ENCODE measurements at regions not wholly inside any gene's neighbourhood (a gene's known extent, or its start where the extent isn't known, plus 50 kb on each side); places are given as distances from the start of the nearest gene placed in this dataset.

DNA sequence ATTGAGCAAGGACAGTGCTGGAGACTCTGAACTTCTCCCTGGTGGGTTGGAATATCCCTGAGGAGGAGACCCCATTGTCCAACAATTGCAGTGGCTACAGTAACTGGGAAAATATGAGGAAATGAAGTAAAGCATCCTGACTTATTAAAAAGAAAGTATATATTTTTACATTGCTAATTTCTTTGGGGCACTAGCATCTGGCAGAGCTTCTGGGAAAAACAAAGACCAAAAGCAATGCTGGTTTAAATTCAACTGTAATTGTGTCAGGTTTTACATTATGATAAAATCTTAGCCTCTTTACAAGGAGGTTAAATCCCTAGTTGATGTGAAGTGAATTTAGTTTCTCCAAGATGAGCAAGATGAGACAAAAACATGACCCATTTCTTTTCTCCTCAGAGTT lies 454.0 kb upstream of the RBMS3 start:
- H3K36me3 ChIP-seq (ENCODE audit: insufficient read depth, low read length): no peaks in the 10 kb centered on the region
- BruUV-seq (replicated peaks): no TSS peak
- intact Hi-C loops (cut with micrococcal nuclease; ENCODE audit: unreplicated experiment): no loop called here
- no peaks in the 10 kb centered on the region for H3K4me1 ChIP-seq (ENCODE audit: insufficient read depth, low read length, poor library complexity, severe bottlenecking)
- H3K4me3 ChIP-seq (ENCODE audit: low read depth, low read length, poor library complexity, severe bottlenecking): no peak overlapping the region
- no peak overlapping the region for H3K27ac ChIP-seq (ENCODE audit: low read depth, low read length, poor library complexity, severe bottlenecking)
- H3K9me2 ChIP-seq (ENCODE audit: insufficient read depth, low read length): no peaks in the 10 kb centered on the region
- H3K79me2 ChIP-seq (ENCODE audit: insufficient read depth, low read depth, low read length): no peaks in the 10 kb centered on the region
- no peaks in the 10 kb centered on the region for H4K20me1 ChIP-seq (ENCODE audit: insufficient read depth, low read length)
- no peak for TF ChIP-seq EZH2phosphoT487 (IDR thresholded peaks at IDR 0.05; ENCODE audit: borderline replicate concordance, low read depth, low read length)
- TF ChIP-seq, protein P1, sequence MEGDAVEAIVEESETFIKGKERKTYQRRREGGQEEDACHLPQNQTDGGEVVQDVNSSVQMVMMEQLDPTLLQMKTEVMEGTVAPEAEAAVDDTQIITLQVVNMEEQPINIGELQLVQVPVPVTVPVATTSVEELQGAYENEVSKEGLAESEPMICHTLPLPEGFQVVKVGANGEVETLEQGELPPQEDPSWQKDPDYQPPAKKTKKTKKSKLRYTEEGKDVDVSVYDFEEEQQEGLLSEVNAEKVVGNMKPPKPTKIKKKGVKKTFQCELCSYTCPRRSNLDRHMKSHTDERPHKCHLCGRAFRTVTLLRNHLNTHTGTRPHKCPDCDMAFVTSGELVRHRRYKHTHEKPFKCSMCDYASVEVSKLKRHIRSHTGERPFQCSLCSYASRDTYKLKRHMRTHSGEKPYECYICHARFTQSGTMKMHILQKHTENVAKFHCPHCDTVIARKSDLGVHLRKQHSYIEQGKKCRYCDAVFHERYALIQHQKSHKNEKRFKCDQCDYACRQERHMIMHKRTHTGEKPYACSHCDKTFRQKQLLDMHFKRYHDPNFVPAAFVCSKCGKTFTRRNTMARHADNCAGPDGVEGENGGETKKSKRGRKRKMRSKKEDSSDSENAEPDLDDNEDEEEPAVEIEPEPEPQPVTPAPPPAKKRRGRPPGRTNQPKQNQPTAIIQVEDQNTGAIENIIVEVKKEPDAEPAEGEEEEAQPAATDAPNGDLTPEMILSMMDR (conservative IDR thresholded peaks at IDR 0.05; ENCODE audit: low read length): no peak
- CTCF ChIA-PET (ENCODE audit: unreplicated experiment): no interaction called here
- H3K4me2 ChIP-seq (ENCODE audit: low read length): no peak overlapping the region
- POLR2A ChIA-PET: no interaction called here
- no peaks in the 10 kb centered on the region for H3K9me3 ChIP-seq (ENCODE audit: low read length)
- H2AFZ ChIP-seq (ENCODE audit: low read length): no peak overlapping the region
- no peak for DNase-seq (ENCODE audit: low spot score)

DNA sequence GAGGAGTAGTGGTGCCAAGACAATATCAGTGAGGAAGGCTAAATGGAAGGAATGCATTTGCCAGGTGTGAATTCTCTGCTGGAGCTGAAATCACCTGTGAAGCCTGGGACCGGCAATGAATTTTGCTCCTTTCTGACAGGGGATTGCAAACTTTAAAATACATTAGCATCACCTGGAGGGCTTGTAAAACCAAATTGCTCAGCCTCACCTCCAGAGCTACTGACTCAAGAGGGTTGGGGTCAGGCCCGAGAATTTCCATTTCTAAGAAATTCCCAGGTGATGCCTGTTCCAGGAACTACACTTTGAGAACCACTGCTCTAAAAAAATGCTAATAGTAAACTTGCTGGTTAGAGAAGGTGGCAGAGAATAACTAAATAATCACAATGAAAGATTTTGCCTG lies 445.6 kb upstream of the RBMS3 start:
- Histone ChIP-seq H3K9me2 (ENCODE audit: insufficient read depth, low read length) (no peaks in the 10 kb centered on the region), H3K4me1 (ENCODE audit: insufficient read depth, low read length, poor library complexity, severe bottlenecking) (no peaks in the 10 kb centered on the region), H3K27ac (ENCODE audit: low read depth, low read length, poor library complexity, severe bottlenecking) (no peak overlapping the region), H3K79me2 (ENCODE audit: insufficient read depth, low read depth, low read length) (no peaks in the 10 kb centered on the region), H3K36me3 (ENCODE audit: insufficient read depth, low read length) (no peaks in the 10 kb centered on the region), H3K9me3 (ENCODE audit: low read length) (no peaks in the 10 kb centered on the region), H3K4me2 (ENCODE audit: low read length) (no peak overlapping the region), H2AFZ (ENCODE audit: low read length) (no peak overlapping the region), H3K4me3 (ENCODE audit: low read depth, low read length, poor library complexity, severe bottlenecking) (no peak overlapping the region), H4K20me1 (ENCODE audit: insufficient read depth, low read length) (no peaks in the 10 kb centered on the region)
- BruUV-seq (replicated peaks): no TSS peak
- DNase-seq (ENCODE audit: low spot score): no peak
- POLR2A ChIA-PET: no interaction called here
- TF ChIP-seq, protein P1 (conservative IDR thresholded peaks at IDR 0.05; ENCODE audit: low read length): no peak
- no peak for TF ChIP-seq EZH2phosphoT487 (IDR thresholded peaks at IDR 0.05; ENCODE audit: borderline replicate concordance, low read depth, low read length)
- intact Hi-C loops (cut with micrococcal nuclease; ENCODE audit: unreplicated experiment): no loop called here
- CTCF ChIA-PET (ENCODE audit: unreplicated experiment): no interaction called here

DNA sequence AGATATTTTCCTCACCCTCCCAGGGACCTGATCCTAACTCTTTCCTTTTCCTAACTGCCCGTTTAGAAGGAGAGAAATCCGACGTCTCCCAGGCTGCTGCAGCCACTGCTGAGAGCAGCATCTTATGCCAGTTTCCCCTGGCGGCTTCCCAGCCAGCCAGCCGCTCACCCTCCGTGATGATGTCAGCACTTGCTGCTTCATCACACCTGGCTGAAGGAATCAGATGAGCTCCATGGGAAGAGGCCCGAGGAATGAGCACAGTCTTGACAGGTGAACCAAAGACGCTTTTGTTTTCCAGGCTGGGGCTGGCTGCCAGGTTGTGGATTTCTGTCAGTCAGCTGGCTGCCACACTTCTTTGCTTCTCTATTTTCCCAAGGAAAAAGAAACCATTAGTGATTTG lies 445.1 kb upstream of the RBMS3 start:
- DNase-seq (ENCODE audit: low spot score): no peak
- Histone ChIP-seq H3K9me2 (ENCODE audit: insufficient read depth, low read length) (no peaks in the 10 kb centered on the region), H2AFZ (ENCODE audit: low read length) (no peak overlapping the region), H4K20me1 (ENCODE audit: insufficient read depth, low read length) (no peaks in the 10 kb centered on the region), H3K27ac (ENCODE audit: low read depth, low read length, poor library complexity, severe bottlenecking) (no peak overlapping the region), H3K4me2 (ENCODE audit: low read length) (no peak overlapping the region), H3K4me3 (ENCODE audit: low read depth, low read length, poor library complexity, severe bottlenecking) (no peak overlapping the region), H3K9me3 (ENCODE audit: low read length) (no peaks in the 10 kb centered on the region), H3K79me2 (ENCODE audit: insufficient read depth, low read depth, low read length) (no peaks in the 10 kb centered on the region), H3K4me1 (ENCODE audit: insufficient read depth, low read length, poor library complexity, severe bottlenecking) (no peaks in the 10 kb centered on the region), H3K36me3 (ENCODE audit: insufficient read depth, low read length) (no peaks in the 10 kb centered on the region)
- intact Hi-C loops (cut with micrococcal nuclease; ENCODE audit: unreplicated experiment): no loop called here
- TF ChIP-seq, protein P1 (conservative IDR thresholded peaks at IDR 0.05; ENCODE audit: low read length): no peak
- TF ChIP-seq EZH2phosphoT487 (IDR thresholded peaks at IDR 0.05; ENCODE audit: borderline replicate concordance, low read depth, low read length): no peak
- POLR2A ChIA-PET: no interaction called here
- CTCF ChIA-PET (ENCODE audit: unreplicated experiment): no interaction called here
- BruUV-seq (replicated peaks): no TSS peak

Data from OCI-LY7 (cell line).